GM12892 (cell line): ENCODE measurements at regions not wholly inside any gene's neighbourhood (a gene's known extent, or its start where the extent isn't known, plus 50 kb on each side); places are given as distances from the start of the nearest gene placed in this dataset.

Source experiments
- POLR2A ChIP-seq: IDR thresholded peaks from 2 replicates; pipeline ENCODE4 v1.6.1; 2011; ENCODE audit warnings: low read depth, low read length, control low read depth
- POLR2AphosphoS5 ChIP-seq: IDR thresholded peaks from 2 replicates; pipeline ENCODE4 v1.6.1; 2011; ENCODE audit warnings: low read depth, low read length, control low read depth

GRCh38 chr17:68674029-68674925 lies 73.1 kb upstream of the FAM20A start:
- TF ChIP-seq POLR2A (no peak), POLR2AphosphoS5 (no peak)
